HCT116 (cell line): ENCODE measurements at regions not wholly inside any gene's neighbourhood (a gene's known extent, or its start where the extent isn't known, plus 50 kb on each side); places are given as distances from the start of the nearest gene placed in this dataset.

Experiments used
- ATAC-seq: fragments of 200-7000 bp; cut with Tn5 transposase; 2 replicates; pipeline ENCODE4 v1.9.1; 2020; ENCODE audit warnings: mild to moderate bottlenecking, moderate library complexity
- BruUV-seq: library from RNA; stranded (reverse); fragments of 400-500 nt; replicated peaks from 2 replicates; lab custom pipeline; 2021; lab: Mats Ljungman, UMichigan
- CTCF ChIA-PET: fragments of 300-600 bp; sonication (Branson Sonifier 250); formaldehyde crosslinking; loops from one replicate; lab custom pipeline; 2021; ENCODE audit warnings: antibody characterized with exemption; lab: Charles Lee
- POLR2A ChIA-PET: fragments of 300-600, 350-600 bp; sonication (Branson Sonifier 250); formaldehyde crosslinking; loops from one replicate; lab custom pipeline; 2021; ENCODE audit warnings: antibody characterized with exemption; lab: Charles Lee
- RAD21 ChIA-PET, 2 experiments: fragments of 300-600 bp; sonication (Branson Sonifier 250); formaldehyde crosslinking; loops; one replicate each; lab custom pipeline; 2023; ENCODE audit warnings: low total read pairs in 2 of 2; ENCODE audit not compliant: uncharacterized antibody in 2 of 2, unreplicated experiment in 2 of 2, low non-redundant PET in 1 of 2; lab: Charles Lee
- DNase-seq: peaks from one replicate; pipeline ENCODE4 v3.0.0-alpha.2; 2010; ENCODE audit warnings: low read depth, low spot score
- H2AFZ ChIP-seq: fragments of 200-600 bp; shearing (Covaris generic), sonication (generic); 2 replicates; pipeline ENCODE4 v1.6.1; 2017; ENCODE audit warnings: low read depth, mixed run types, mixed read lengths, antibody characterized with exemption, low read length; ENCODE audit not compliant: poor library complexity, severe bottlenecking
- H3K27ac ChIP-seq: 2 replicates; pipeline ENCODE4 v1.5.1; 2012; ENCODE audit warnings: low read depth, low read length
- H3K27me3 ChIP-seq: fragments of 200-600 bp; sonication (generic); 2 replicates; pipeline ENCODE4 v1.6.1; 2016; ENCODE audit warnings: mixed run types, low read length, mixed read lengths; ENCODE audit not compliant: insufficient read depth
- H3K36me3 ChIP-seq, 2 experiments: fragments of 200-500 bp in 1 of 2; fragments of 200-600 bp in 1 of 2; sonication (Bioruptor generic) in 1 of 2; sonication (generic) in 1 of 2; 2 replicates each; pipeline versions ENCODE4 v1.5.1 to v1.6.1; 2014 to 2016; ENCODE audit warnings: low read length in 2 of 2, inconsistent platforms in 1 of 2, mixed read lengths in 1 of 2, mixed run types in 1 of 2; ENCODE audit not compliant: insufficient read depth in 2 of 2, control insufficient read depth in 1 of 2
- H3K4me1 ChIP-seq, 2 experiments: fragments of 200-600 bp in 1 of 2; sonication (generic) in 1 of 2; 2 replicates each; pipeline versions ENCODE4 v1.5.1 to v1.6.1; 2012 to 2017; ENCODE audit warnings: low read length in 2 of 2, inconsistent platforms in 1 of 2, mild to moderate bottlenecking in 1 of 2, mixed read lengths in 1 of 2, mixed run types in 1 of 2, moderate library complexity in 1 of 2; ENCODE audit not compliant: insufficient read depth in 2 of 2, control insufficient read depth in 1 of 2
- H3K4me2 ChIP-seq: fragments of 200-600 bp; sonication (generic); 2 replicates; pipeline ENCODE4 v1.6.1; 2017; ENCODE audit warnings: mixed run types, low read length, mixed read lengths
- H3K4me3 ChIP-seq, 2 experiments: fragments of 200-600 bp in 1 of 2; sonication (generic) in 1 of 2; replicated peaks in 1 of 2; 2 replicates each; pipeline ENCODE4 v1.5.1; 2011 to 2016; ENCODE audit warnings: low read length in 2 of 2, control low read depth in 1 of 2, low read depth in 1 of 2, mild to moderate bottlenecking in 1 of 2, mixed read lengths in 1 of 2, mixed run types in 1 of 2
- H3K79me2 ChIP-seq: fragments of 200-600 bp; sonication (generic); 2 replicates; pipeline ENCODE4 v1.6.1; 2017; ENCODE audit warnings: mild to moderate bottlenecking, mixed run types, low read length, moderate library complexity, mixed read lengths; ENCODE audit not compliant: insufficient read depth
- H3K9ac ChIP-seq: fragments of 200-600 bp; sonication (generic); 2 replicates; pipeline ENCODE4 v1.6.1; 2016; ENCODE audit warnings: low read length, mixed read lengths
- H3K9me2 ChIP-seq: fragments of 200-600 bp; sonication (generic), shearing (Covaris generic); 2 replicates; pipeline ENCODE4 v1.6.1; 2017; ENCODE audit warnings: mixed run types, mild to moderate bottlenecking, moderate library complexity; ENCODE audit not compliant: insufficient read depth
- H3K9me3 ChIP-seq, 2 experiments: fragments of 200-500 bp in 1 of 2; fragments of 200-600 bp in 1 of 2; sonication (Bioruptor generic) in 1 of 2; sonication (generic) in 1 of 2; 2 replicates each; pipeline ENCODE4 v1.6.1; 2014 to 2017; ENCODE audit warnings: low read length in 2 of 2, mixed read lengths in 2 of 2, inconsistent platforms in 1 of 2, low read depth in 1 of 2, mild to moderate bottlenecking in 1 of 2, mixed run types in 1 of 2, moderate library complexity in 1 of 2; ENCODE audit not compliant: control insufficient read depth in 1 of 2, insufficient read depth in 1 of 2
- H4K20me1 ChIP-seq: fragments of 200-600 bp; sonication (generic), shearing (Covaris generic); 2 replicates; pipeline ENCODE4 v1.6.1; 2017; ENCODE audit warnings: mixed run types, mild to moderate bottlenecking, moderate library complexity; ENCODE audit not compliant: insufficient read depth
- POLR2A ChIP-seq: IDR thresholded peaks from 2 replicates; pipeline ENCODE4 v1.7.0; 2011; ENCODE audit warnings: borderline replicate concordance; ENCODE audit not compliant: insufficient read depth, insufficient read length; ENCODE audit errors: extremely low read depth
- ZBTB33 ChIP-seq: IDR thresholded peaks from 2 replicates; pipeline ENCODE4 v1.6.1; 2011; ENCODE audit warnings: mild to moderate bottlenecking, low read length, moderate library complexity; ENCODE audit not compliant: insufficient replicate concordance; ENCODE audit errors: extremely low read depth
- intact Hi-C: fragments of 100-400 bp; cut with micrococcal nuclease; formaldehyde crosslinking; loops from 2 replicates; pipeline ENCODE4 v1.10.0; 2022

- TF ChIP-seq ZBTB33: no peak
- TF ChIP-seq, all 23 proteins: peak for 0
Observed at GRCh38 chr5:135218790-135219568, 180.1 kb downstream of the MACROH2A1 start (continued).

GRCh38 chr5:135218486-135218755, 180.6 kb downstream of the MACROH2A1 start:
- TF ChIP-seq POLR2A: no peak
- no TSS peak for BruUV-seq
- Histone ChIP-seq H3K4me1 (peaks cover 0 to 19% of the 10 kb centered on the region in 2 experiments; a peak in 2 of 4 replicates), H3K27me3 (no peaks in the 10 kb centered on the region), H4K20me1 (no peaks in the 10 kb centered on the region), H3K9ac (no peak overlapping the region), H3K9me3 (no peaks in the 10 kb centered on the region), H2AFZ (no peak overlapping the region), H3K9me2 (no peaks in the 10 kb centered on the region), H3K4me3 (no peak overlapping the region), H3K27ac (no peak overlapping the region), H3K36me3 (no peaks in the 10 kb centered on the region), H3K79me2 (no peaks in the 10 kb centered on the region), H3K4me2 (no peak overlapping the region)
- POLR2A ChIA-PET: no interaction called here
- DNase-seq (no peak), ATAC-seq (no peak)
- RAD21 ChIA-PET: no interaction called here
- intact Hi-C loops: no loop called here
- CTCF ChIA-PET: interaction anchor here (1.6 kb wide), 1 partner anchor 15 kb away, joined by 6 read pairs; no protein-coding TSS in a partner anchor
